ENCODE measurements at regions not wholly inside any gene's neighbourhood (a gene's known extent, or its start where the extent isn't known, plus 50 kb on each side); places are given as distances from the start of the nearest gene placed in this dataset.

DNA sequence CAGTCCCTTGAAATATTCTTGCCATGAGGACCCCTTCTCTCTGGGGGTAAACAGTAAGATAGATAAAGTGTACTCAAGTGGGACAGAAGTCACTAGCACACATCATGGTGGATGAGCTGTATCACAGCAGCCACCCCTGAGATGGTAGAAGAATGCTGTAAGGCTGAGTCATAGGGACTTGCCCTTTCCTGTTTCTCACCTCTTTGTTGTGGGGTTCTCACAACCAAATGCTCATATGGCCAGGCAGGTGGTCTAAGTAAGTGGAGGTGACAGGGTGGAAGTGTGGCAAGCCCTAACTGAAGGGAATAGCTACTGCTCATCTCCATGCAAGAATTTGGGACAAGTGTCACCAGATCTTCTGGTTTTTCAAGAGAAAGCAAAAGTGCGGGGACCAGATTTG lies 202.7 kb upstream of the SLC14A2 start:
- TF ChIP-seq POLR2A (IDR thresholded peaks at IDR 0.05) = no peak
- TF ChIP-seq, protein P1, sequence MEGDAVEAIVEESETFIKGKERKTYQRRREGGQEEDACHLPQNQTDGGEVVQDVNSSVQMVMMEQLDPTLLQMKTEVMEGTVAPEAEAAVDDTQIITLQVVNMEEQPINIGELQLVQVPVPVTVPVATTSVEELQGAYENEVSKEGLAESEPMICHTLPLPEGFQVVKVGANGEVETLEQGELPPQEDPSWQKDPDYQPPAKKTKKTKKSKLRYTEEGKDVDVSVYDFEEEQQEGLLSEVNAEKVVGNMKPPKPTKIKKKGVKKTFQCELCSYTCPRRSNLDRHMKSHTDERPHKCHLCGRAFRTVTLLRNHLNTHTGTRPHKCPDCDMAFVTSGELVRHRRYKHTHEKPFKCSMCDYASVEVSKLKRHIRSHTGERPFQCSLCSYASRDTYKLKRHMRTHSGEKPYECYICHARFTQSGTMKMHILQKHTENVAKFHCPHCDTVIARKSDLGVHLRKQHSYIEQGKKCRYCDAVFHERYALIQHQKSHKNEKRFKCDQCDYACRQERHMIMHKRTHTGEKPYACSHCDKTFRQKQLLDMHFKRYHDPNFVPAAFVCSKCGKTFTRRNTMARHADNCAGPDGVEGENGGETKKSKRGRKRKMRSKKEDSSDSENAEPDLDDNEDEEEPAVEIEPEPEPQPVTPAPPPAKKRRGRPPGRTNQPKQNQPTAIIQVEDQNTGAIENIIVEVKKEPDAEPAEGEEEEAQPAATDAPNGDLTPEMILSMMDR (IDR thresholded peaks at IDR 0.05 in 8 of 11, conservative IDR thresholded peaks at IDR 0.05 in 3 of 11) = no peak
